ENCODE measurements at regions not wholly inside any gene's neighbourhood (a gene's known extent, or its start where the extent isn't known, plus 50 kb on each side); places are given as distances from the start of the nearest gene placed in this dataset.
A peak's percentile ranks its signal among the peaks of the same experiment; 100 is the strongest.
"Not testable (repeated sequence)": the region's sequence is repeated elsewhere in the genome, so short reads cannot be mapped to it uniquely, and the experiment has no call there.

DNA sequence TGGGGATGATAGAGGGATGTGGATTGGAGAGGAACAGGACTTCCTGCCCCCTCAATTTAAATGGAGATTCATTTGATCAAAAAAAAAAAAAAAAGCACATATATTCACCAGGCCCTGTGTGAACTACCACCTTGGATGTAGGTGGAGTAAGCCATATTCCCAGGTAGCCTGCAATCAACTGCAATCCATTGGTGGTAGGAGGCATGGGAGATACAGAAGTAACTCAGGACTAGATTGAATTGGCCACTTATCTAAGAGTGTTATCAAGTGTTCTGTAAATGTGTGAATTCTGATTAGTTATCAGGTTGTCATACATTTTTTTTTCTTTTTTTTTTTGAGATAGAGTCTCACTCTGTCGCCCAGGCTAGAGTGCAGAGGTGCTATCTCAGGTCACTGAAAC lies 124.1 kb upstream of the ESR1 start:
- peaks cover 14% of the 10 kb centered on the region for H3K4me1 ChIP-seq (ENCODE audit: control insufficient read depth, insufficient read depth, low read length)
- H3K9ac ChIP-seq (ENCODE audit: low read length) = no peak overlapping the region
- no peak for DNase-seq (ENCODE audit: low read depth)
- H3K9me3 ChIP-seq (ENCODE audit: control insufficient read depth, low read length) = no peaks in the 10 kb centered on the region
- H3K4me3 ChIP-seq (ENCODE audit: low read length) = no peak overlapping the region
- peaks cover 5% of the 10 kb centered on the region for H3K27me3 ChIP-seq (replicated peaks; ENCODE audit: control insufficient read depth, insufficient read depth, low read length)
- H3K36me3 ChIP-seq (ENCODE audit: control insufficient read depth, insufficient read depth, low read length, severe bottlenecking) = no peaks in the 10 kb centered on the region

DNA sequence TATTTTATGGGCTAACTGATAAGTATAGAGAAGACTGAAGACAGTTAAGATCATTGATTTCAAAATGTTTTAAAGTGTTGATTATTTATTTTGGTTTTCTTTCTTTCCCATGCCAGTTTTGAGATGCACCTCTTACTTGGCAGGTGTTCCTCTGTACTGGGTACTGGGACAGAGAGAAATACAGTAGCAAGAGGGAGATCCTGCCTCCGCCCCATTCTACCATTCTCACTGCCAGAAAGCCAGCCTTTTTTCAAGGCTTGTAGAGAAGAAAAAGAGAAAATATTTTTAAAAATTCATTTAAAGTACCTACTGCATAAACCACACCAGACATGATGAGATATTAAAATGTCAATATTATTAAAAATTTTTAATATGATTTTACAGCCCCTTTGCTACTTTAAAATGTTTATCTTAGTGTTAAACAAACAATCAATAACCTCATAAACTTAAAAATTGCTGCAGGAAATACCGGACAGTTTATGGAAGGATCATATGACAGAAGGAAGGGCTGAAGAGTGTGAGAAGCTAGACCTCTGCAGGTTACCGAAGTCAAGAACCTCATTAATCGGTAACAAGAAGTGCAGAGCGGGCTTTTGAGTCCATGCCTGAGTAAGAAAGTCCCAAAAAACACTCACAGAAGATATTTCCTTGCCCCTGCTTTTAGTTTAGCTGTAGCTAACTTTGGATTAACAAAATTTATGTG lies 117.8 kb upstream of the ESR1 start:
- no peak for DNase-seq (ENCODE audit: low read depth)
- H3K36me3 ChIP-seq (ENCODE audit: control insufficient read depth, insufficient read depth, low read length, severe bottlenecking) = no peaks in the 10 kb centered on the region
- no peaks in the 10 kb centered on the region for H3K9me3 ChIP-seq (ENCODE audit: control insufficient read depth, low read length)
- peak overlapping the region; percentile 86 for H3K9ac ChIP-seq (ENCODE audit: low read length)
- peak overlapping the region; percentile 78 for H3K4me3 ChIP-seq (ENCODE audit: low read length)
- no peaks in the 10 kb centered on the region for H3K27me3 ChIP-seq (replicated peaks; ENCODE audit: control insufficient read depth, insufficient read depth, low read length)
- H3K4me1 ChIP-seq (ENCODE audit: control insufficient read depth, insufficient read depth, low read length) = peaks cover 17% of the 10 kb centered on the region

DNA sequence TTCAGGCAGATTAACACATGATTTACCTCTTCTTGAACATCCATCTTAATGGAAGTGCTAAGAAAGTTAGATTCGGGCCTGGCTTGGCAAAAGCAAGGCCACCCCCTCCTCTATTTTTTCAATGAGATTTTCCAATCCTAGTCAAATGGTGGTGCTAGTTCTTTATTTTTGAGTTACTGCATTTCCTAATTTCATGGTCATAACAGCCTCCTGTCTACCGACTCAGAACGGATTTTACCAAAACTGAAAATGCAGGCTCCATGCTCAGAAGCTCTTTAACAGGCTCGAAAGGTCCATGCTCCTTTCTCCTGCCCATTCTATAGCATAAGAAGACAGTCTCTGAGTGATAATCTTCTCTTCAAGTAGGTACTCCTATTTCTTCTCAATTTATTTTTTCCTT lies 117.2 kb upstream of the ESR1 start:
- Histone ChIP-seq H3K9me3 (ENCODE audit: control insufficient read depth, low read length) (no peaks in the 10 kb centered on the region), H3K4me3 (ENCODE audit: low read length) (peak overlapping the region; percentile 78), H3K4me1 (ENCODE audit: control insufficient read depth, insufficient read depth, low read length) (peaks cover 17% of the 10 kb centered on the region), H3K9ac (ENCODE audit: low read length) (peak overlapping the region; percentile 86), H3K27me3 (replicated peaks; ENCODE audit: control insufficient read depth, insufficient read depth, low read length) (no peaks in the 10 kb centered on the region), H3K36me3 (ENCODE audit: control insufficient read depth, insufficient read depth, low read length, severe bottlenecking) (no peaks in the 10 kb centered on the region)
- no peak for DNase-seq (ENCODE audit: low read depth)

DNA sequence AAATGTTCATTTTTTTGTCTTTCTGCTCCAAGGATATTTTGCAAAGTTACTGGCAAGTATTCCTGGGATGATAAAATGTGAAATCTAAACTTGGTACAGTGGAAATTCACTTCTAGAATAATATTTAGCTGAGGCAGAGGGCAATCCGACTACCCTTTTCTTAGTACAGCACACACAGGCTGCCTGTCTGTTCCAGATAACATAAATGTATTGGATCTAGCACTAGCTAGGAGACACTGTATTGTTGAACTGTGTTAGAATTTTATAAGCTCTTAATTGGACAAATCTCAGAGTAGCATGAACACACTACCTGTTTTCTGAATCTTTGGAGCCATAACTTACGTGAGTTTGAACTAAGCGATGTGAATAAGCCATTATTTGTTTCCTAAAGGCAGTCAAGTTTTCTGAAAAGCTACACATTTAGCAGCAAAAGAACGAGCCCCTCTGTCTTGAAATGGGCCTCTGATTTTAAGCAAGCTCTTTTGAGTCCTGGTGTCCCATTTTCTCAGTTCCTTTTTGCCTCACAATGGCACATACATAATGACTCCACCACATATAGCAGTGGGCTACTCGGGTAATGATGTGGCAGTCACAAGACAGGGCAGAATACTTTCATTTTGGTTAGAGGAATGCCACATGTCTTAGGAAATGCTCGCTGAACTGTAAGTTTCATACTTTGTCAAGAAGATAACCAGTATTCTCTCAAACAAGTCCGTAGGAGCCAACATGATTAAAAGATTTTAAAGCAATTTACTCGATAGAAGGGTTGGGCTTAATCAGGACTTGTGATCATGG lies 116.5 kb upstream of the ESR1 start:
- Histone ChIP-seq H3K27me3 (replicated peaks; ENCODE audit: control insufficient read depth, insufficient read depth, low read length) (no peaks in the 10 kb centered on the region), H3K4me3 (ENCODE audit: low read length) (peak overlapping the region; percentile 78), H3K4me1 (ENCODE audit: control insufficient read depth, insufficient read depth, low read length) (peaks cover 17% of the 10 kb centered on the region), H3K9ac (ENCODE audit: low read length) (peak overlapping the region; percentile 86), H3K9me3 (ENCODE audit: control insufficient read depth, low read length) (no peaks in the 10 kb centered on the region), H3K36me3 (ENCODE audit: control insufficient read depth, insufficient read depth, low read length, severe bottlenecking) (no peaks in the 10 kb centered on the region)
- peak; percentile 15 for DNase-seq (ENCODE audit: low read depth)

DNA sequence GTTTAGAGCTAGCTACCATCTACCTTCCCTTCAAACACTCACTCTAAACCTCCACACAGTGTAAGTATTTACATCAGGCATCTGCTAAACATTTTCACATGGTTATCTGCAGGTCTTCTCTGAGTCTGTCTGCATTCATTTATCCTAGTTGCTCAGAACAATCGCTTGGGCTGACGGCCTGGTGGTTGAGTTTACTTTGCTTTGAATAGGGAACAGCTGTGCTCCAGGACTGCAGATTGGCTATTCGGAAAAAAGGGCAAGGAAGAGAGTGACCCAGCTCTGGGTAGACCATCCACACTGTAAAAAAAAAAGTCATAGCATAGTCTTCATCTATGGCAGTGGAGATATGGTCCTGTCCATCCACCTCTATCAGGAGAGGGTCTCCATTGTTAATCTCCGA lies 115.3 kb upstream of the ESR1 start:
- H3K36me3 ChIP-seq (ENCODE audit: control insufficient read depth, insufficient read depth, low read length, severe bottlenecking) = no peaks in the 10 kb centered on the region
- H3K9me3 ChIP-seq (ENCODE audit: control insufficient read depth, low read length) = no peaks in the 10 kb centered on the region
- peaks cover 17% of the 10 kb centered on the region for H3K4me1 ChIP-seq (ENCODE audit: control insufficient read depth, insufficient read depth, low read length)
- H3K4me3 ChIP-seq (ENCODE audit: low read length) = peak overlapping the region; percentile 78
- no peak for DNase-seq (ENCODE audit: low read depth)
- H3K27me3 ChIP-seq (replicated peaks; ENCODE audit: control insufficient read depth, insufficient read depth, low read length) = no peaks in the 10 kb centered on the region
- H3K9ac ChIP-seq (ENCODE audit: low read length) = peak overlapping the region; percentile 15

DNA sequence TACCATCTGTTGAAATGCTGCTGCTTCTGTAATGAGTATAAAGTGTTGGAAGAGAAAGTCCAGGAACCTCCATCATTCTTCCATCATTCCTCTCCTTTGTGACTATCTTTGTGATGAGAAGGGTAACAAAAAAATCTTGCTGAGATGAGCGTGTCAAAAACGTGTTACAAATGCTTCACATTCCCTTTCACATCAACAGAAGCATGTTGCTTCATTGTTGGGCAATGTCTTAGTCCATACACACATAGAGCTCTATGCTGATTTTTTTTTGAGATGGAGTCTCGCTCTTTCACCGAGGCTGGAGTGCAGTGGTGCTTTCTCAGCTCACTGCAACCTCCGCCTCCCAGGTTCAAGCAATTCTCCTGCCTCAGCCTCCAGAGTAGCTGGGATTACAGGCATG lies 114.1 kb upstream of the ESR1 start:
- DNase-seq (ENCODE audit: low read depth) = no peak

DNA sequence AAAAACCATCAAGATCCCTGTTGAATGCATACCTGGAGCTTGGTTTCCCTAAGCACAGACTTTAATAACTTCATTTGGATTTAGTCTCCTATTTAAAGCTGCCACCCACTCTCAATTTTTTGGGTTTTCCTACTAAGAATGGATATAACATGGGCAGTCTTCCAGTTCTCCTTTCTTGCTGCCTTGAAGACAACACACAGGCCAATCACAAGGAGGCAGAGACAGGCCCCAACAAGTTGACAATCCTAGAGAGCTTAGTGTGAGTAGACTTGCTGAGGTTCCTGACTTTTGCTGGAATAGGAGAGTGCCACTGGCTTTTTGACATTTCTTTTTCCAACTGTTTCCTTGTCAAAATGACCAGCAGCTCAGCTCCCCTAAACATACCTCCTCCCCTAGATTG lies 112.3 kb upstream of the ESR1 start:
- Histone ChIP-seq H3K4me3 (ENCODE audit: low read length) (no peak overlapping the region), H3K4me1 (ENCODE audit: control insufficient read depth, insufficient read depth, low read length) (peaks cover 30% of the 10 kb centered on the region), H3K9ac (ENCODE audit: low read length) (no peak overlapping the region), H3K36me3 (ENCODE audit: control insufficient read depth, insufficient read depth, low read length, severe bottlenecking) (no peaks in the 10 kb centered on the region), H3K9me3 (ENCODE audit: control insufficient read depth, low read length) (no peaks in the 10 kb centered on the region), H3K27me3 (replicated peaks; ENCODE audit: control insufficient read depth, insufficient read depth, low read length) (no peaks in the 10 kb centered on the region)
- DNase-seq (ENCODE audit: low read depth) = no peak

More for the DNA sequence above, 114.1 kb upstream of the ESR1 start:
- H3K4me3 ChIP-seq (ENCODE audit: low read length) = no peak overlapping the region
- no peak overlapping the region for H3K9ac ChIP-seq (ENCODE audit: low read length)
- no peaks in the 10 kb centered on the region for H3K36me3 ChIP-seq (ENCODE audit: control insufficient read depth, insufficient read depth, low read length, severe bottlenecking)
- H3K4me1 ChIP-seq (ENCODE audit: control insufficient read depth, insufficient read depth, low read length) = peaks cover 17% of the 10 kb centered on the region
- no peaks in the 10 kb centered on the region for H3K27me3 ChIP-seq (replicated peaks; ENCODE audit: control insufficient read depth, insufficient read depth, low read length)
- no peaks in the 10 kb centered on the region for H3K9me3 ChIP-seq (ENCODE audit: control insufficient read depth, low read length)

DNA sequence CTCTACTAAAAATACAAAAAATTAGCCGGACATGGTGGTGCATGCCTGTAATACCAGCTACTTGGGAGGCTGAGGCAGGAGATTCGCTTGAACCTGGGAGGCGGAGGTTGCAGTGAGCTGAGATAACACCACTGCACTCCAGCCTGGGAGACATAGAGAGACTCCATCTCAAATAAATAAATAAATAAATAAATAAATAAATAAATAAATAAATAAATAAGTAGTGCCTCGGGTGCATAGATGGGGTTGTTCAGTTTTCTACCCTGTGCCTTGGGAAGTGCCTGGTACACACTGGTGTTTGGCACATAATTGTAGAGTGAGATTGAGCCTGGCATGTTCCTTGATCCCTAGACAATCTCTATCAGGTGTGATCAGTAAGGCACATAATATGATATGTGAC lies 111.2 kb upstream of the ESR1 start:
- not testable (repeated sequence) for H3K27me3 ChIP-seq (replicated peaks; ENCODE audit: control insufficient read depth, insufficient read depth, low read length); DNase-seq (ENCODE audit: low read depth); H3K36me3 ChIP-seq (ENCODE audit: control insufficient read depth, insufficient read depth, low read length, severe bottlenecking); H3K9ac ChIP-seq (ENCODE audit: low read length); H3K9me3 ChIP-seq (ENCODE audit: control insufficient read depth, low read length); H3K4me3 ChIP-seq (ENCODE audit: low read length)
- peaks cover 30% of the 10 kb centered on the region for H3K4me1 ChIP-seq (ENCODE audit: control insufficient read depth, insufficient read depth, low read length)

DNA sequence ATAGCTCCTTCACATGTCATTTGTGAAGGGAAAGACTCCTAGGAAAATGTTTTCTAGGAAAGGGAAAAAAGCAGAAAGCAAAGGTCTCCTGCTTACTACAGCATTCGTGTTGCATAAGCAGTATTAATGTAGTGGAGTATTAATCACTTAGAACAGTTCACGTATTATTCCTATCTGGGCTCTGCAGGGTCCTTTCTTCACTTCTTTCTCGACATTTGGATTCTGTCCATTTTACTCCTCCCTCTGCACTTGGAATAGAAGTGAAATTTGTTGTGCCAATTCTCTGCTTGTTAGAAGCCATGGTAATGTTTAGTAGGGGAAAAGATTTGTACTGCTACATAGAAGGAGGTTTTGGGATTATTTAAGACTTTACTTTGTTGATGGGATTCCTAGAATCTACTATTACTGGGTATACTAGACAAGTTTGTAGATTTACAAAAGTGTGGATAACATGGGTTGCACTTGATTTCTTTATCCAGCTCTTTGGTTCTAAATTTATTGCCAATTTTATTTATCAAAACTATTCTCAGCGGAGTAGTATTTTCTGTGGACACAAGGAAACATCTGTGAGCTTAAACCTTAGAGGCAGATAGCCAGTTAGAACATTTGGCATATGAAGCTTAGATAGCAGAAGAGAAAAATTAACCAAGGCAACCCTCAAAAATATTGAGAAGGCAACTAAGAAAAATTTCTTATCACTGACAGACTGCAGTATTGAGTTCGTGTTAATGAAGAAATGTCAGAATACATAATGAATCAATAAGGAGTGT lies 108.4 kb upstream of the ESR1 start:
- Histone ChIP-seq H3K27me3 (replicated peaks; ENCODE audit: control insufficient read depth, insufficient read depth, low read length) (no peaks in the 10 kb centered on the region), H3K9ac (ENCODE audit: low read length) (no peak overlapping the region), H3K4me1 (ENCODE audit: control insufficient read depth, insufficient read depth, low read length) (peaks cover 39% of the 10 kb centered on the region), H3K4me3 (ENCODE audit: low read length) (peak overlapping the region; percentile 15), H3K36me3 (ENCODE audit: control insufficient read depth, insufficient read depth, low read length, severe bottlenecking) (no peaks in the 10 kb centered on the region), H3K9me3 (ENCODE audit: control insufficient read depth, low read length) (no peaks in the 10 kb centered on the region)
- DNase-seq (ENCODE audit: low read depth) = no peak

DNA sequence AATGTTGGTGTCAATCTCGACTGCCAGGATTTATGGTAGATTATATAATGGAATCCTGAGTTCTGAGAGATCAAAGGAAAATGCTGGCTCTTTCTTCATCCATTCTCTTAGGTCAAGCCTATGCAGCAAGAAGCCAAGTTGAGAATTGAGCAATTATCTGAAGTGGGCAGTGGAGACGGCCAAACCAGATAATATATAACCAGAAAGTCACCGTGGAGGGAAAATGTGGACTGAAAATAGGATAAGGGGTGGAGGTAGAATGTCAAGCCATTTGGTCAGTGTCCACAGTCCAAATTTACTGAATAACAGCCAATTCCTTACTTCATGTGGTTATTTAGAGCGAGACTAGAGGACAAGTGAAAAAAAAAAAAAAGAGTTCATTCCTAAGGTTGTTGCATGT lies 107.8 kb upstream of the ESR1 start:
- DNase-seq (ENCODE audit: low read depth) = no peak
- Histone ChIP-seq H3K27me3 (replicated peaks; ENCODE audit: control insufficient read depth, insufficient read depth, low read length) (no peaks in the 10 kb centered on the region), H3K9ac (ENCODE audit: low read length) (no peak overlapping the region), H3K9me3 (ENCODE audit: control insufficient read depth, low read length) (no peaks in the 10 kb centered on the region), H3K4me1 (ENCODE audit: control insufficient read depth, insufficient read depth, low read length) (peaks cover 39% of the 10 kb centered on the region), H3K4me3 (ENCODE audit: low read length) (no peak overlapping the region), H3K36me3 (ENCODE audit: control insufficient read depth, insufficient read depth, low read length, severe bottlenecking) (no peaks in the 10 kb centered on the region)

DNA sequence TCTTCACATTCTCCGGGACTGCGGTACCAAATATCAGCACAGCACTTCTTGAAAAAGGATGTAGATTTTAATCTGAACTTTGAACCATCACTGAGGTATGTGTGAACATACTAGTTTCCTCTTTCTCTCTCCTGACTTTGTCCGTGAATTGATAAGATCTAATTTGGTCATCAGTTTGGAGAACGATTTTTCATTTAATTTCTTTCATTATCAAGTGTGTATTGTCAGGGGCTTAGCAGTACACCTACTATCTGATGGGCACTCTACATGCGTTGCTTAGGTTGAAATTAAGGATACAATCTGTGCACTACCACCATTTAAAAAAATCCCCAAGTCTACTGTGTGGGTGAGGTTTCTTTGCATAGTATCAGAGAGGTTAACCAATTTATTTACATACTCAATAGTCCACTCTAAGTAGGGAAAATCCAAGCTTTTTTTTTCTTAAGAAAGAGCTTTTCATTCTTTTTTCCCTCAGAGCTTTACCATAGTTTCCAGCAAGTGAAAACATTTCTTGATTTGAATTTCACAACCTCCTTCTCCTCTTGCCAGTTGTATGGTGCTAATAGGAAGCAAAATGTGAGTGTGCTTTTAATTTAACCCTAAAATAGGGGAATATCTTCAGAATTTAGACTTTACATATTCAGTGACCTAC lies 105.4 kb upstream of the ESR1 start:
- DNase-seq (ENCODE audit: low read depth) = no peak
- Histone ChIP-seq H3K9me3 (ENCODE audit: control insufficient read depth, low read length) (no peaks in the 10 kb centered on the region), H3K9ac (ENCODE audit: low read length) (no peak overlapping the region), H3K4me3 (ENCODE audit: low read length) (no peak overlapping the region), H3K36me3 (ENCODE audit: control insufficient read depth, insufficient read depth, low read length, severe bottlenecking) (no peaks in the 10 kb centered on the region), H3K27me3 (replicated peaks; ENCODE audit: control insufficient read depth, insufficient read depth, low read length) (no peaks in the 10 kb centered on the region), H3K4me1 (ENCODE audit: control insufficient read depth, insufficient read depth, low read length) (peaks cover 39% of the 10 kb centered on the region)

All from adipocyte (in vitro differentiated cells).